ENCODE measurements at regions not wholly inside any gene's neighbourhood (a gene's known extent, or its start where the extent isn't known, plus 50 kb on each side); places are given as distances from the start of the nearest gene placed in this dataset.
"Not testable (repeated sequence)": the region's sequence is repeated elsewhere in the genome, so short reads cannot be mapped to it uniquely, and the experiment has no call there.

DNA sequence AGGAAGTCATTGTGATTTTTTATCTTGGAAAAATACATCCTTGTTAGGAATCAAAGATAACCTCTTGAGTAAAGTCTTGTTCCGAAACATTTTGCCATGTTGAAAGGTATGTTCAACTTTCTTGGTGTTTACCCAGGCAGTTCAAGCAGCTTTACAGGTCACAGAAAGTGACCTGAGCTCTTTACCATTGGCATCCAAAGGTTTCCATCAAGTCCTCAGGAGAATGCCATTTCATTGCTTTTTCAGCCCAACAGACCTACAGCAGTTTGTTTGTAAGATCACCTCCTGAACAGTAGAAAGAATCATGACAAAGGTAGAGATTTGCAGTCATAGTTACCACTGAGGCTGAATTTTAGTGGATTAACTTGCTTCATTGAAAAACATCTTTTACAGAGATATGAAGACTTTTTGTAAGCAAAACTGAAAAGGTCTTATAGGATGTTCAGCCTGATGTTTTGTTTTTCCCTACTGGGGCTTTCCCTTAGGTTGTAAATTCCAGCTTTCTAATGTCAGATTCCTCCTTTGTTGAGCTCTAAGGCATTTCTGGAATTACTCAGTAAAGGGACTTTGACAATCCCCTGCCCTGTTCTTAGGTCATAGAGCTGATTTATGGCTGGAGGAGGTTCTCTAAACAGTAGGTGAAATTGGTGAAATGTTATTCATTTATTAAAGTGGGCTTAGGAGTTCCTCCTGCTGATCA lies 236.8 kb upstream of the RBMS1 start:
- no peak for DNase-seq (ENCODE audit: low spot score)

DNA sequence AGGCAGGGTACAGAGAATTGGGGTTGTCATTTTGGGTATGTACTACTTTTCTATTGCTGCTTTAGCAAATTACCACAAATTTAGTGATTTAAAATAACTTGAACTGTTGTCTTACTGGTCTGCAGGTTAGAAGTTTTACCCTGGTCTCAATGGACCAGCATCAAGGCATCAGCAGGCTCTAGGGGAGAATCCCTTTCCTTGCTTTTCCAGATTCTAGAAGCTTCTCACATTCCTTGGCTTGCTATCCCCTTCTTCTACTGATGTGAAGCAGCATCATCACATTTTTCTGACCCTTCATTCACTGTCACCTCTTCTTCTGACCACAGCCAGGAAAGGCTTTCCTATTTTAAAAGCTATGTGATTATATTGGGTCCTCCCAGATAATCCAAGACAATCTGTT lies 237.8 kb upstream of the RBMS1 start:
- DNase-seq (ENCODE audit: low spot score) = no peak

DNA sequence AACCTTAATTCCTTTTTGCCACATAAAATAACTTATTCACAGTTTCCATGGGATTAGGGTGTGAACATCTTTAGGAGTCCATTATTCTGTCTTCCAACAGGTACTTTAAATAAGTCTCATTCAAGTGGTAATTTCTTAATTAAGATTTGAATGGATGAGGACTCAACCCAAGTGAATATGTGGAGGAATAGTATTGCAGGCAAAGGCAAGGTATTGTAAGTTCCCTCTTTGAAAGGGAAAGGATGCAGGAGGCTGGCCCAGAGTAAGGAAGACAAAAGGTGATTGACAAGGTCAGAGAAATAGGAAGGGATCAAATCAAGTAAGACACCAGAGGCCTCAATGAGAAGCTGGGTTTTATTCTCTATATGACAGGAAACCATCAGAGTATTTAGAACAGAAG lies 238.2 kb upstream of the RBMS1 start:
- DNase-seq (ENCODE audit: low spot score) = no peak

DNA sequence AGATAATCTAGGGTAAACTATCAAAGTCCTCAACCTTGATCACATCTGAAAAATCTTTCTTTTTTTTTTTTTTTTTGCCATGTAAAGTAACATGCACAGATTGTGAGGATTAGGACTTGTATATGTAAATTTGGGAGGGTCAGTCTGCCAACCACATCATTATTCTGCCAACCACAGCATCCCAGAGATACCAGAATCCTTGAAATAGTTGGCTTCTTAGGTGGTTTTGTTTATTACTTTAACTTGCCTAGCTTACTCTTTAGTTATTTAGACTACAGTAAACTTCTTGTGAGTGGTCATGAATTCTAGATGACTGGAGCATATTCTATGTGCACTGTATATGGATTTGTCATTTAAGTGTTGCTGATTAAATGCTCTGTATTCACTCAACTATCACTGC lies 242.1 kb upstream of the RBMS1 start:
- DNase-seq (ENCODE audit: low spot score) = no peak

DNA sequence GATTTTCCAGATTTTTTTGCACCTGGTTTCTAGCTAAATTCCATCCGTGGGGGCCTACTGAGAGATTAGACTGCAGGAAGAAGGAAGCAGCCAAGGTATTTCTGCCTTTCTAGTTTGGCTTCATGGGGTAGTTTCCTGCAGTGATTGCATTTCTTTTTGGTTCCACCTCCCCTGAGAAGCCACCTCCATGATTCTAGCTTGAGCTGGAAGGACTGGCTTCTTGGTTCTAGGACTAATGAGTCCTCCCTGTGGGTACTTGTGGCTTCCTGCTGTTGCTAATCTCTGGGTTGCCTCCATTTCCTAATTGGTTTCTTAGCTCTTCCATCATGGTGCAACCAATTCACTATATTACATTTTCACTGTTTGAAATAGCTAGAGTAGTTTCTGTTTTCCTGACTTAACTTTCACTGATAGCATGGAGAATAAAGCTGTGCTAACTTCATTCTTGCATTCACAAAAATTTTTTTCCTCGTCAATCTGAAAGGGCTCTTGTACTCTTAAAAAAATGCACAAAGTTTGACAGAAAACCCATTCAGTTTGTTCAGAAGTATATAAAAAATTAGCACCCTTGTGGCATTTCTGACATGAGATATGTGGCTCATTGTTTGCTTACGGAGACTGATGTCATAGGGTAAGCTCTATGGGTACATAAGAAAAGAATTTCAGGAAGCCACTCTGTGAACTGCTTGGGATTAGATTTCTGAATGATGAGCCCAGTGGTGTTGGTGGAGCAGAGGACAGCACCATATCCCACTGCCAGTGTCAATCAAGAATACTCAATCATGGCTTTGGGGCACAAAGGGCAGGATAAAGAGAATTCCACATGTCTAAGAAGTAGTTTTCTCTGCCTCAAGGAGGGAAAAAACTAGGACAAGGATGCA lies 242.8 kb upstream of the RBMS1 start:
- DNase-seq (ENCODE audit: low spot score) = no peak

DNA sequence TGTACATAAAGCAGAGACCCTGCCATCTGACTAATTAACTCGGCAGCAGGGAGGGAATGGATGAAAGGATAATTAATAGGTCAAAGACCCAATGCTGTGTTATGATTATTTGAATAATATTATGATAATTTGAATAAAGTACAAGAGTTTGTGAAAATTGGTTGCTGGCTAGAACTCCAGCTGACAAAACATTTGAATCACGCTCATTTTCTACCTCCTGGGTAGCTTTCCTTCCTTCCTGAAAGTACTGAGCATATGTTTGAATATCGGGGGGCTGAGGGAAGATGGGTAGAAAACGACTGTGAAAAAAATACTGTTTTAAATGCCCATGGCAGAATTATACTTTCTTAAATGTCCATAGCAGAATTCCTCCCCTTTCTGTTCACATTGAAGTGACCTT lies 243.6 kb upstream of the RBMS1 start:
- DNase-seq (ENCODE audit: low spot score) = no peak

DNA sequence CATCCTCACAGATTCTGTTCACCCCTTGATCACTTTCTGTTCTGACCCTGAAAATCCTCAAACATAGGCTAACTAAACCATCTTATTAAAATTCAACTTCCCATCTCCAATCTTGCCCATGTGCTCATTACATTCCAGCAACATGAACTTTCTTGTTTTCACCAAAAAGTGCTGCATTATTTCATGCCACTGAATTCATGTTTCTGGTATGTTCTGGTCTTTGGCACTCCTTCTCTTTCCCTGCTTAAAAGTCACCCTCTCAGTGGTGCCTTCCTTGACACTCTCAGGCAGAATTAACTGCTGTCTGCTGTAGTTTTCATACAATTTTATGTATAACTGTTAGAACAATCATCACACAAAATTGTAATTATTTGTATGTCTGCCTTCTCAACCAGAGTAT lies 247.7 kb upstream of the RBMS1 start:
- DNase-seq (ENCODE audit: low spot score) = no peak

DNA sequence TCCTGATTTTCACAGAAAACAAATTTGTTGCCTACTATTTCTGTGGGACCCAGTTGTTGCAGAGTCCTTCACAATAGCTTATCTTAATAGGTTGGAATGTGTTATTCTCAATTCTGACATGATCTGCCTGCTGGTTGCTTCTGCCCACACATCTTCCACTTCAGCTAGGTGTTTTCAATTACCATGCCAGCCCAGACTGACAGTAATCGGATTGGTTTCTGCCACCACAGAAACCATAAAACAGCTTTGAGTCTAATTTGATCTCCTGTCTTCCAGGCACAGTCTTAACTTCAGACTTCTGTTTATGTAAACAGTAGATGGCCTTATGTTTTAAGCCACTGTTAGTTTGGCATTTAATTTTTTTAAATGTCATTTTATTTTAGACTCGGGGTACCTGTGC lies 248.2 kb upstream of the RBMS1 start:
- DNase-seq (ENCODE audit: low spot score) = no peak

DNA sequence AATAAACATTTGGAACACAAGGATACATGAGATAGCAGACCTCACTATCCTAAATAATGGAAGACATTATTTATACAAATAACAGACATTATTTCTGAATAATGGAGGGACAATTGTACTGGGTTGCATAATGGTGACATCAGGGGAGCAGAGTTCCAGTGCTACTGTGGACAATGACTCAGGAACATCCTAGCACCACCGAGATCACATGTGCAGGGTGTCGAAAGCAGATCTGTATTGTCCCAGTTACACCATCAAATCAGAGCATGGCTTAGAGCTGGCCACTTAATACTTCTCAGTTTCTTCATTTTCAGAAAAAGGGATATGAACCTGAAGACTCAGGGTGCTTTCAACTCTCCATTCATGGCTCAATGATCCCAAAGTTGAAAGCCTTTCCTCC lies 249.1 kb upstream of the RBMS1 start:
- DNase-seq (ENCODE audit: low spot score) = no peak

DNA sequence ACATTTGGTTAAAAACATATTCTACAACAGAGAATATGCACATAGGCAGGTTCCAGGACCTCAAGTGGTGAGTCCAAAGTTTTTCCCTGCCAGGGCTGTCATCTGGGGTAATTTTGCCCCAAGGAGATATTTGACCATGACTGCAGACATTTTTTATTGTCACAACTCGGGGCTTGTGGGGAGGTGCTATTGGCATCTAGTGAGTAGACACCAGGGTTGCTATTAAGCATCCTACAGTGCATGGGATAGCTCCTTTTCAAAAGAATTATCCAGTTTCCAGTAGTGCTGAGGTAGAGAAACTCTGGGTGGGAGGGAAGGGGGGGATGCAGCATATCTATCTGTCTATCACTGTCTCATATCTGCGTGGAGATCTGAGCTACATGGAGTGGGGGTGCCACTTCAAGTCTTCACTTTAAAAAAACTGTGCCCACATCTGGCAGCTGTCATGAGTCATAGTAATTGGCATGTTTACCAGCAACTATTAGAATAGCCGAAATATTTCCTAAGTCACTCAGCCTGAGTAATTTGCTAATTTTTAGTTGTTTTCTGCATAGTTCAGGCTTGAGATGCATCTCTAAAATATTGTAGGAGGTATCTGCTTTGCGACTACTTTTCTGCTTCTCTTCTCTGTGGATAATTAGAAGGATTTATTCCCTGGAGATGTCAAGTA lies 254.0 kb upstream of the RBMS1 start:
- DNase-seq (ENCODE audit: low spot score) = no peak

DNA sequence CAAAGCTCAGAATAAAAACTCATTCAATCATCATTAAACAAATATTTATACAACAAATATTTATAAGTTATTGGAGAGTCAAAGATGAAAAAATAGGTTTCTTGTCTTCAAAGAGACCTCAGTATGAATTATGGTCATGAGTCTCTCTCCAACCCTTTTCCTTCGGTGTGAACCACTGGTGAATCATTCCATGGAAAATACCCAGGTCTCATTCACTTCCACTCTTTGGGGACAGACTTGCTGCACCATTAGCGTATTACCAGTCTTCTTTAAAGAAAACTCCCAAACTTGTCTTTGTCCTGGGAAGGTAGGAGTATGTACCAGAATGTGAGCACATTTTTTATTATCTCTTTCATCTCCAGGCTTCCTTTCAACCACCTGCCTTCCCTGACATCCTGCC lies 257.4 kb upstream of the RBMS1 start:
- no peak for DNase-seq (ENCODE audit: low spot score)

DNA sequence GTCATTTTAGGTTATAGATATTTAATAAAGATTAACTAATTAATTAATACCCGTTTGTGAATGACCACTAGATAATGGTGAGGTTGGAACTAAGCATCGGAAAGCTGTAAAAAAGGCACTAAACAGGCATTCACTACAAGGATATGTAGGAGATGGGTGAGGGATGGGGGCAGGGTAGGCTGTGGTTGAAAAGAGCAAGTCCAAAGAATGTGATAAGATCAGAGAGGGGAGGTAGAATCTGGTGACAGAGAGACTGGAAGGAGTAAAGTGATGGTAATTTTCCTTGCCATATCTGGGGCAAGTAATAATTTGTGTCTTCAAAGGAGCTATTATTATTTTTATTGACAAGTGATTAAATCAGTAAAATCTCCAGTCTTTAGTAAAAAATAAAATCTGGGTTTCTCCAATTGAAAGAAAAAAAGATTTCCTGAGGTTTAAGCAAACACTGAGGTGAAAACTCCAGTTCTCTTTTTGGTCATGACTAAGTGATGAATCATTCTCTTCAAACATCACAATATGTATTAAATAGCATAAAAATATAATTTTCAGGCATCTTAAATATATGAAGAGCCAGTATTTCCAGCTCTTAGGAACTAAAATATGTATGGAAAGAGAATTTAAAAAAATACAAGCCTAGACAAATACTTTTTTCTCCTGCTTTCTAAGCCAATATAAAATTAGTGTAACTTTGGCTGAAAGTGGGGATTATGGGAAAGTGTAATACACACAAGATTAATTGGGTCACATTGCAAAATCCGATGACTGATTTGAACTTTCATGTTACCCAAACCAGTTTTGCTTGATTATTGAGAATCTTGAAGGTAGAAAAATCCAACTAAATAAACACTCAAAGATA lies 259.1 kb upstream of the RBMS1 start:
- no peak for DNase-seq (ENCODE audit: low spot score)

DNA sequence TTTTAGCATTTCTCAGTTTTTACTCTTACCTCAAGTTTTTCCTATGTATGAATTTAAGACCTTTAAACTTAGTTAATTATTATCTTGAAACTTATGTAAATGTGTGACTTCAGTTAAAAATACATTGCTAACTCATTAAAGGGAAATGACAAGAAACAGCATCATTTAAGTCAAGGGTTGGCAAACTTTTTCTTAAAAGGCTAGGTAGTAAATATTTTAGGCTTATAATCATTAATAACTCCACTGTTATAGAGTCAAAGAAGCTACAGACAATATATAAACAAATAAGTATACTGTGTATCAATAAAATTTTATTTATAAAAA lies 259.7 kb upstream of the RBMS1 start:
- no peak for DNase-seq (ENCODE audit: low spot score)

DNA sequence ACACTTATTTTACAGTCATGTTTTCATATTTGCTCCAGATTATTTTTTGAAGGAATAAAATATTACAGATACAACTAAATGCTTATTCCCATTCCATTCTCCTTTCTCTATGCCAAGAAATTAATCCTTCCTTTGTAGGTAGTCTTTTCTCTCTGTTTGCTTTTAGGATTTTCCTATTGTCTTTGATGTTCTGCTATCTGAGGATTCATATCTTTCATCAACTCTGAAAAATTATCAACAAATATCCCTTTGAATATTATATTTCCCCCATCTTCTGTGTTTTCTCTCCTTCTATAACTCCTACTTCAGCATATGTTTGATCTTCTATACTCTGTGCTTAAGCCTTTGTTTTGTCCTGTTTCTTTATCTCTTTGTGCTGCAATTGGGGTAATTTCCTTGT lies 260.4 kb upstream of the RBMS1 start:
- DNase-seq (ENCODE audit: low spot score) = no peak

DNA sequence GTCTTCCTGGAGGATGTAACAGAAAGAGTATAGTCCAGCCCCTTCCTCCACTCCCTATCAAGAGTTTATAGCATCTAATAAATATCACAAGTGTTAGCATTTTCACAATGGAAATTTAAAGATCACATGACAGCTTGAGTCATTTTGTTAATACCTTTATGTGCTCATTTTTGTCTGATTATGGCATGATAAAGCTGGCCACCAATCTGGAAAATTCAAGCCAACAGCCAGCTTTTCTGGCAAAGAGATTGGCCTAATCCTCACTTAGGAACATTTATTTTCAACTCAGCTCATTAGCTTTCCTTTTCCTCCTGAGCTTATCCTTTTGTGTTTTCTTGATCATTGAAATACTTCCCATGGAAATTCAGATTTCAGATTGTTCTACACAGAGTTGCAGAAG lies 262.9 kb upstream of the RBMS1 start:
- DNase-seq (ENCODE audit: low spot score) = no peak

DNA sequence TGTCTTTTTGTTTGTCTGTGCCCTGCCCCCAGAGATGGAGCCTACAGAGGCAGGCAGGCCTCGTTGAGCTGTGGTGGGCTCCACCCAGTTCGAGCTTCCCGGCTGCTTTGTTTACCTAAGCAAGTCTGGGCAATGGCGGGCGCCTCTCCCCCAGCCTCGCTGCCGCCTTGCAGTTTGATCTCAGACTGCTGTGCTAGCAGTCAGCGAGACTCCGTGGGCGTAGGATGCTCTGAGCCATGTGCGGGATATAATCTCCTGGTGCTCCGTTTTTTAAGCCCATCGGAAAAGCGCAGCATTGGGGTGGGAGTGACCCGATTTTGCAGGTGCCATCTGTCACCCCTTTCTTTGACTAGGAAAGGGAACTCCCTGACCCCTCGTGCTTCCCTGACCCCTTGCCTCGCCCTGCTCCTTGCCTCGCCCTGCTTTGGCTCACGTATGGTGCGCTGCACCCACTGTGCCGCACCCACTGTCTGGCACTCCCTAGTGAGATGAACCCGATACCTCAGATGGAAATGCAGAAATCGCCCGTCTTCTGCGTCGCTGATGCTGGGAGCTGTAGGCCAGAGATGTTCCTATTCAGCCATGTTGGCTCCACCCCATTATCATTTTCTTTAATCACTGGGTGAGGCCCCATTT lies 269.0 kb upstream of the RBMS1 start:
- not testable (repeated sequence) for DNase-seq (ENCODE audit: low spot score)

DNA sequence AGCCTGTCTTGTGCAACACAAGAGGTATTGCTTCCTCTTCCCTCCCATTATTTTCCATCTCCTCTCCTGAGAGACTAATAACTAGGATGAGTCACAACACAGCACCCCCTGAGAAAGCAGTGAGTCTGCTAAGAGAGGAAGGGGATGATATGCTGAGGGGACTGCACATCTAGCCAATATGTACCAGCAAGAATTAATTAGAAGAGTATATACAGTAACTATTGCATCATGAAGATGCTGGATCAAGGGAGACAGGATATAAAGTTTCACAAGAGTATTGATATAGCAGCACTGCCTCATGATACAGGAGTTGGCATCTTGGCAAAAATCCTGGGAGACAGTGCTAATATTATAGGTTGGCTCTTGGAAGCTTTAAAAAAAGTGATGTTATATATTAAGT lies 289.9 kb upstream of the RBMS1 start:
- no peak for DNase-seq (ENCODE audit: low spot score)

DNA sequence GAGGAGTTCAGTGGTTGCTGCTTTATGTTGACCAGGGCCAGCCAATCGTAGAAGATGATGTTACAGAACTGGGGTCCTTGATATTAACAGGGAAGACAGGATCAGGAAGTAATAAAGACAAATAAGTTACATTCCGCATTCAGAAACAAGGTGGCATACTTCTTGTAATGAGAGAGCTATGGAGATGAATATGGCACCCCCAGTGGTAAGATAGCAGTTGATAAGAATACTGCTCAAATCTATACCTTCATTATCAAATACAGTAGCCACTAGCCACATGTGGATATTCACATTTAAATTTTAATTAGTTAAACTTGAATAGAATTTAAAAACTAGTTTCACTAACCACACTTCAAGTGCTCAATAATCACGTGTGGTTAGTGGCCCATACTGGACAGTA lies 290.4 kb upstream of the RBMS1 start:
- no peak for DNase-seq (ENCODE audit: low spot score)

DNA sequence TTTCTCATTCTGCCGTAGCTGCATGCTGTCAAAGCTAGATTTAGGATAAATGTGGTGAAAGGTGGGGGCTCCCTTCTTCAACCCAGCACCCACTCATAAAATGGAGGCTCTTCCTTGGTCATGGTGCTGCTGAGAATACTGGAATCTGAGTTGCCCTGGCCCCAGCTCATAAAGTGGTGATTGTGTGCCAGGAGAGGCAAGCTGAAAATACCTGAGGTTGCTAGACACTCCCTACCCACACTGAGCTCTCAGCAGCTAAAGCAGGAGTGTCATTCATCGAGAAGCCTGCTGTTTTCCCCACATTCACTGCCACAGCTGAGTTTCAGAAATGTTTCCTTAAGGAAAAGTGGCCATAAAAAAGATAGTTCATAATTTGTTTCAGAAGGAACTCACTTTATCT lies 297.1 kb upstream of the RBMS1 start:
- no peak for DNase-seq (ENCODE audit: low spot score)

DNA sequence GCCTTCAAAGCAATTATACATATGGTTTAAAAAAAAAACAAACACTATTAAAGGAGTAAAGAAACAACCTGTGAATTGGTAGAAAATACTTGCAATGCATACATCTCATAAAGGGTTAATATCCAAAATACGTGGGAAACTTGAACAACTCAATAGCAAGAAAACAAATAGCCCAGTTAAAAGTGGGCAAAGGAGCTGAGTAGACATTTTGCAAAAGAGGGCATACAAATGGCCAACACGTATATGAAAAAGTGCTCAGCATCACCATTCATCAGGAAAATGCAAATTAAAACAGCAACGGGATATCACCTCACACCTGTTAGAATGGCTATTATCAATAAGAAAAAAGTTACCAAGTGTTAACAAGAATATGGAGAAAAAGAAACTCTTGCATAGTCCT lies 298.3 kb upstream of the RBMS1 start:
- no peak for DNase-seq (ENCODE audit: low spot score)

DNA sequence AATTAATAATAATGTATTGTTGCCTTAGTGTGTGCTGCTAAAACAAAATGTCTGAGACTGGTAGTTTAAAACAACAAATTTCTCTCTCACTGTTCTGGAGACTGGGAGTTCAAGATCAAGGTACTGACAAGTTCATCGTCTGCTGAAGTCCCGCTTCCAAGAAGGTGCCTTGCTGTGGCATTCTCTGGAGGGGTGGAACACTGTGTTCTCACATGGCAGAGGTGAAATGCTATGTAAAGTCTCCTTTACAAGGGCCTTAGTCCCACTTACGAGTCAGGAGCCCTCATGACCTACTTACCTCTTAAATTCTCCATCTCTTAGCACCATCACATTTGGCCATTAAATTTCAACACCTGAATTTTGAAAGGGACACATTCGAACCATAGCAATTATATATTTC lies 299.2 kb upstream of the RBMS1 start:
- no peak for DNase-seq (ENCODE audit: low spot score)

DNA sequence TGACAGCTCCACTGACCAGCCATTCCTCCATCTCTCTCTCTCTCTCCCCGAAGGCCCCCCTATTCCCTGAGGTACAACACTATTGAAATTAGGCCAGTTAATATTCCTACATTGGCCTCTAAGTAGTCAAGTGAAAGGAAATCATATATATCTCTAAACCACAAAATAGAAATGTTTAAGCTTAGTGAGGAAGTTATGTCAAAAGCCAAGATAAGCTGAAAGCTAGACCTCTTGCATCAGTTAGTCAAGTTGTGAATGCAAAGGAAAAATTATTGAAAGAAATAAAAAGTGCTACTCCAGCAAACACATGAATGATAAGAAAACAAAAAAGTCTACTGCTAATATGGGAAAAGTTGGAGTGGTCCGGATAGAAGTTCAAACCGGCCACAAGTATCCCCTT lies 301.3 kb upstream of the RBMS1 start:
- no peak for DNase-seq (ENCODE audit: low spot score)

Data from LoVo (cell line).